HuH-7.5 (cell line): ENCODE measurements at regions not wholly inside any gene's neighbourhood (a gene's known extent, or its start where the extent isn't known, plus 50 kb on each side); places are given as distances from the start of the nearest gene placed in this dataset.
A peak's percentile ranks its signal among the peaks of the same experiment; 100 is the strongest.

Experiments
- DNase-seq: peaks from one replicate; pipeline ENCODE4 v3.0.0; 2011; ENCODE audit warnings: low spot score

DNA sequence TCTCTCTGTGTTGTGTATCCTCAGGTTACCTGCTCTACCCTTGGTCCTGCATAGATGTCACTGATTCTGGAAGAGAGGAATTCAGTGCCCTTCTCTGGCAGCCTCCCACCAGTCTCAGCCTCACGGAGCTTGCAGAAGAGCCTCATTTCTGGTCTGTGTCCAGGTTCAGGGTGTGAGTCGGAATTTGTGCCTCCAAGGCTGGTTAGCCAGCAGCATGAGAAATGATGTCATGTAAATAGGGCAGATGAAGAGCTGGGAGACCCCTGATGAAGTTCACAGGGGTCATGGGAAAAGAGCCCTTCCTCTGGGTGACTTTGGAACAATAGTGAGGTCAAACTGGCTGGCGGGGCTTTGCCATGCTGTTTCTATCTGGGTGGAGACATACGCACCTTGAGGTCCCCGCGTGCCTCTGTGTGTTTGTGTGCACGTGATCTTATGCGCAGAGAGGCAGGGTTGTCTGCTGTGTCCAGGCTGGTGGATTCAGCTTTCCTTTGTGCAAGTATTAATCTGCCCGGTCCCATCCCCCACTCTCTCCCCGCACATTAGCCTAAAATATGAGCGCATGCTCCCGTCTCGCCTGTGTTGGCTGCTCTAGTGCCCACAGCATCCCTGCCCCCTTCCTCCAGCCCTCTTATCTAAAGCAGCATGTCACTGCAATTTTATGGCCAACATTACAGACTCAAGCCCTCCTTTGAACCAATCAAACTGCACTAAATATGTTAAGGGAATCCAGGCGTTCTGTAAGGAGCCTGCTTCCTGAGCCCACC, 256.3 kb upstream of the ZFHX3 start:
- DNase-seq = no peak

DNA sequence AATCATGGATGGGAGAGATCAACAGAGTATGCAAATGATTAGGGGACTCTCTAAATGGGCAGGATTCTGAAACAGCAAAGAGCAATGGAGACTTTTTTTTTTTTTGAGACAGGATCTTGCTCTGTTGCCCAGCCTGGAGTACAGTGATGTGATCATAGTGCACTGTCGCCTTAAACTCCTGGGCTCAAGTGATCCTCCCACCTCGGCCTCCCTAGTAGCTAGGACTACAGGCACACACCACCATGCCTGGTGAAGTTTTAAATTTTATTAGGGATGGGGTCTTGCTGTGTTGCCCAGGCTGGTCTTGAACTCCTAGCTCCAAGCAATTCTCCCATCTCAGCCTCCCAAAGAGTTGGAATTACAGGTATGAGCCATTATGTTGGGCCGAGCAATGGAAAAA, 255.0 kb upstream of the ZFHX3 start:
- DNase-seq = no peak

DNA sequence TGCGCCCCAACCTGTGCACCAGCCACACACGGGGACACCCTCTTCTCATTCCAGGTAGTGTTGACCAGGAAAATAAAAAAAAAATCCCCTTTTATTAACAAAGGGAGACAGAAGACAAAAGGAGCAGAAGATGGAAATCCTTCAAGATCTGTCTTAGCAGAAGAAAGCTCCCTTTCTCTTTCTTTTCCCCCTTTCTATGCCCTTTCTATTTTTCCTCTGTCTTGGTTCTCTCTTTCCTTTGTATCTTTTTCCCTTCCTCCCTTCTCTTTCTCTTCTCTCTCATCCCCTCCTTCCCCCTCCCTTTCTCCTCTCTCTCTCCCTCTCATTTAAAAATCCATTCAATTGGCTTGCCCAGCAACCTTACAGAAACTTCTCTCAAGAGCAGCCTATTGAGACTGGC, 254.1 kb upstream of the ZFHX3 start:
- DNase-seq = no peak

DNA sequence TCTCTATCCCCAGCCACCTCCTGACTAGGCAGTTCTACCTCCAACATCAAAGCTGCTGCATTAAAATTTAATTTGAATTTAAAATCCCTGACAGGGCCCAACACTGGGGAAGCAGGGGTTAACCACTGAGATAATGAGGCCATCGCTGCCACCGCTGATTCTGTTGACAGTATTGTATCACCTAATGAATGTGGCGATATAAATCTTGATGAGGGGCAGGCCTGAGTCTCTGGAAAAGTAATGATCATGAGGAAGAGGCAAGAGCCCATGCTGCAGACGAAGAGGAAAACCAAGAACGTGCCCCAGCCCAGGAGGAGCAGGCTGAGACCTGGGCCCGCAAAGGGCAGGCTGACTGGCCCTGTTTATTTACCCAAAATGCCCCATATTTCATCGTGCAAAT, 251.4 kb upstream of the ZFHX3 start:
- no peak for DNase-seq

DNA sequence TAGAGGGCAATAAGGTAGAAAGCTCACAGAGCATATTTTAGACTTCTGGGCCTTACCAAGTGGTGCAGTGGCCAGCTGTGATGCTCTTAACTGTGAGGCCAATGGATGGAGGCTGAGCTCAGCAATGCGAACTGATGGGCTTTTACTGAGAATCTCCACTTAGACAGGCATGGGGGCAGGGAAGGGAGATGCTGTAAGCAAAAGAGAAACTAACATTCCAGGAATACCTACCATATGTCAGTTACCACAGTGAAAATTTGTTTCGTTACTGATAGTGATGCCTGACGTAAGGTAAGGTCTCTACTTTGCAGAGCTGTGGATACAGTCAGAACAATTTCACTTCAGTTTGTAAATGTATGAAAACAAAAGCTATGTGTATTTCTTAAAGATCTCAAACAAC, 250.6 kb upstream of the ZFHX3 start:
- peak; percentile 47 for DNase-seq

DNA sequence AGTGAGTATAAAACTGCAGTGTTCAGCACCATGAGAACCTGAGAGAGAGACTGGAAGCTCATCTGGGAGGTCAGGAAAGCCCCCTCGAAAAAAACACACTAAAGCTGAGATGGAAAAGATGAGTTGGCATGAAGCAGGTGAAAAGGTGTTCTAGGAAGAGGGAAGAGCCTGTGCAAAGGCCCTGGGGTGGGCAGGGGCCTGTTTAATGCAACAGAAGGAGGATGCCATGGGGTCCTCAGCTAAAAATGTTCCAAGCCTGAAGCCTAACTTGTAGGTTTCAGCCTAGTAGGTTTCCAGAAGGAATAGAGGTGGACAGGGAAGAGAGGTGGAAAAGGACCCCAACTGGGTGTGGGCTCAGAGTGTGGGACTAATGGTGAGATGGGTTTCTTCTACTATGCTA, 242.3 kb upstream of the ZFHX3 start:
- no peak for DNase-seq

DNA sequence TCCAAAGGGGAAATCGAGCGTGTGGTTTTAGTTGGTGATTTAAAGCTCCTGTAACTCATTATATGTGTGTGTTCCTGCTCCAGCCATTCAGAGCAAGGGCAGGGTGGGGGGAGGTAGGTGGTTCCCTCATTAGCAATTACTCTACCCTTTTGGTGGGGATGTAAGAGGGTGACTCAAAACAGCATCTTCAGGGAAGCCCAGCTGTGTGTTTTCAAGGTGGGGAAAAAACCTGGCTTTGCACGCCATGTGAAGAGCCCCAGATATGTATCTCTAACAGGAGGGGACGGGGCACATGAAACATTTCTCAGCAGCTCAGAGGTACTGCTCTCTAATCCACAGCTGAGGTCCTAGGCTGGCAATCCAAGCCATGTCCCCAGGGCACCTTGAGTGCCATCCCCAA, 241.3 kb upstream of the ZFHX3 start:
- DNase-seq = no peak

DNA sequence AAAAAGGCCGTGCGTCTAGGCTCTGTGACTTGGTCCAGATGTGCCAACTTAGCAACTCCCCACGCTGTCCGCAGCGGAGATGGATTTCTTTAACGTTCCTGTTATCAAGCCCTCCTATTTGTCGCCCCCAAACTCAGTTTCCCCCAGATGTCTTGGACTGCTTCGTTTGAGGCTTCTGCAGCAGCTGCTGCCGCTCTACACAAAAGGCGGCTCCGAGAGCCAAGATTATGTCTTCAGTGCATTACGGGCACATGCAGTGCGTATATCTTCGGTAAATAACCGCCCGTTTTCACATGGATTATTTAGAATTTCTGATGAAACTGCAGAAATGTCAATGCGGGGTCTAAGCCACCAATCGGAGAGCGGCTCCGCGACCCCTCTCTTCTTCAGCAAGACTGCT, 240.6 kb upstream of the ZFHX3 start:
- DNase-seq = no peak

DNA sequence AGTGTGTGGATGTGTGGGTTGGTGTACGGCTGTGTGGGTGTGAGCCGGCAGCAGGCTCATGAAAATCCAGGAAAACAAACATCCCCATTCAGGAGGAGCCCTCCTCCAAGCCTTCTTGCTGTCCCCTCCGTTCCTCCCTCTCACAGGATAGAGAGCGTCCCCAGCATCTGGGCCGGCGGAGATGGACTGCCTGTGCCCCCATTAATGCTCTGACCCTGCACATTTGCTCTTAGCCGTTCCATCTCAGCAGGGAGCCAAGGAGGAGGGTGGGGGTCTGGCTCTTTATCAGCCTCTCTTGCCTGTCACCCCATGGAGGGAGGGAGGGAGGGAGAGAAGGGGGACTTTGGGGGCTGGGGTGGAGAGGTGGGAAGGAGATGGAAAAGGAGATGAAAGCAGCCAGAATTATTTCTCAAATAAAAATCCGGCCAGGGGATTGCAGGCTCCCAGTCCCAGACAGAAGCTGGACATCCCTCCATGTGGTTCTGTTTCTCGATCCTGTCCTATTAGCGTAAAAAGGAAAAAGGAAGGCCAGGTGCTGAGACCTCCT, 240.0 kb upstream of the ZFHX3 start:
- DNase-seq = no peak

DNA sequence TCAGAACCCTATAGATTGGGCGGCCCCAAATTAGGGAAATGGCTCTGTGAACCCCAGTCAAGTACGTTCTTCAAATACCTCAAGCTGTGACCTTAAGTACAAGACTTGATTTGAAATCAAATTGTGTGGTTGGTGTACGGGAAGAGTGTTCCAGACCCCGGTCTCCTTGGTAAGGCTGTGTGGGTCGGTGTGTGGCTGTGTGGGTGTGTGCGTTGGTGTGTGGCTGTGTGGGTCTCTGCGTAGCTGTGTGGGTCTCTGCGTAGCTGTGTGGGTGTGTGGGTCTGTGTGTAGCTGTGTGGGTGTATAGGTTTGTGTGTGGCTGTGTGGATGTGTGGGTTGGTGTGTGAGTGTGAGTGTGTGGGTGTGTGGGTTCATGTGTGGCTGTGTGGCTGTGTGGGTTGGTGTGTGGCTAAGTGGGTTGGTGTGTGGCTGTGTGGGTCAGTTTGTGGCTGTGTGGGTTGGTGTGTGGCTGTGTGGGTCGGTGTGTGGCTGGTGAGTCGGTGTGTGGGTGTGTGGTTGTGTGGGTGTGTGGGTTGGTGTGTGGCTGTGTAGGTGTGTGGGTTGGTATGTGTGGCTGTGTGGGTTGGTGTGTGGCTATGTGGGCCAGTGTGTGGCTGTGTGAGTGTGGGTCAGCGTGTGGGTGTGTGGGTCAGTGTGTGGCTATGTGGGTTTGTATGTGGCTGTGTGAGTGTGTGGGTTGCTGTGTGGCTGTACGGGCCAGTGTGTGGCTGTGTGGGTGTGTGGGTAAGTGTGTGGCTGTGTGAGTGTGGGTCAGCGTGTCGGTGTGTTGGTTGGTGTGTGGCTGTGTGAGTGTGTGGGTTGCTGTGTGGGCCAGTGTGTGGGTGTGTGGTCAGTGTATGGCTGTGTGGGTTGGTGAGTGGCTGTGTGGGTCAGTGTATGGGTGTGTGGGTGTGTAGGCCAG, 238.7 kb upstream of the ZFHX3 start:
- no peak for DNase-seq

DNA sequence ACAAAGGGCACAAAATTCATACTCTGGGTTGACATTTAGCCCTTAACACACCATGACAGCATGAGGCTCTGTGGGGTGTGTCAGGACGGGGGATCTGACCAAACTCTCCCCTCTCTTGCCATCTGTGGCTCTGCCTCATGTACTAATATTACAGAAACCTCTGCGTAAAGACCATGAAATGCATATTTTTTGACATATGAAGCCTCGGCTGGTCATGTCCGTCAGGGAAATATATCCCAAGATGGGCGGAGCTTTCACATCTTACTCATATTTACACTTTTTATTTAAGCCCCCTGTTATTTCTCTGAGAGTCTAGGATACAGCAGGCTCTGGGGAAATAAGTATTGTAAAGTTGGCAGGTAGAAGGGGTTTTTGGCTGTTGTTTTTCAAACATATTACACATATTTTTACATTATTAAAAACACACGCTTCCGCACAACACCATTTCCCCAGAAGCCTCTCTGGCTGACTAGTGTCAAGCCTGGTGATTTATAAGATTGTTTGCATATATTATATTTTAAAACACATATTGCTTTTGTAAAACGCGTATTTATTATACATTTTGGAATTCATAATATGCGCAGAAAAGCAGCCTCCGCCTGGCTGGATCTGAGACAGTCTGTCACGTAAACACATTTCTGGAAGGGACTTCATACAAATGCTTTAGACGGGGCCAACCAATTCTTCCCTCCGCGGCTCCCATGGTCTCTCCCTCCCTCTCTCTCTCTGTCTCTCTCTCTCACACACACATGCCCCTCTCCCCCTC, 237.7 kb upstream of the ZFHX3 start:
- DNase-seq = no peak

DNA sequence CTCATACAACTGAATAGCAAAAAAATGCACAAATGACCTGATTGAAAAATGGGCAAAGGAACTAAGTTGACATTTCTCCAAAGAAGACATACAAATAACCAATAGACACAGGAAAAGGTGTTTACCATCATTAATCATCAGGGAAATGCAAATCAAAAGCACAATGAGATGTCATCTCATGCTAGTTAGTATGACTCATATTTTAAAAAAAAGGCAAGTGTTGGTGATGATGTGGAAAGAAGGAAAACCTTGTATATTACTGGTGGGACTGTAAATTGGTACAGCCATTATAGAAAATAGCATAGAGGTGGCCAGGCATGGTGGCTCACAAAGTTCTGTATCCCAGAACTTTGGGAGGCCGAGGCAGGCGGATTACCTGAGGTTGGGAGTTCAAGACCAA, 232.5 kb upstream of the ZFHX3 start:
- no peak for DNase-seq

DNA sequence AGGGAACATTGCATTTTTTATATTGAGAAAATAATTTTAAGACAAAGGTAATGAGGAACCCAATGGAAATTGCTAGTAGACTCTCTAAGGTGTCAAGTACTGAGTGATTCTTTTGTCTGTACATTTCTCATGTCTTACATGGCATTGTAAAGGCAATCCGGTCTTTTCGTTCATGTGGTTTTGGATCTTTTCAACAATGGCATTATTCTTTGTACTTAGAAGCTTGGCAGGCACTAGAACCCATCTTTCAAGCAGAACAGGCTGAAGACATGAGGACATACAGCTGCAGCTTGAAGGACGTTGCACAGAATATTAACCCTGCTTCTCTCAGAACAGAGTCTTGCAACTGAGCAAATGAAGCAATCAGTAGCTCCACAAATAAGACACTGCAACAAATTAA, 231.5 kb upstream of the ZFHX3 start:
- DNase-seq = no peak

DNA sequence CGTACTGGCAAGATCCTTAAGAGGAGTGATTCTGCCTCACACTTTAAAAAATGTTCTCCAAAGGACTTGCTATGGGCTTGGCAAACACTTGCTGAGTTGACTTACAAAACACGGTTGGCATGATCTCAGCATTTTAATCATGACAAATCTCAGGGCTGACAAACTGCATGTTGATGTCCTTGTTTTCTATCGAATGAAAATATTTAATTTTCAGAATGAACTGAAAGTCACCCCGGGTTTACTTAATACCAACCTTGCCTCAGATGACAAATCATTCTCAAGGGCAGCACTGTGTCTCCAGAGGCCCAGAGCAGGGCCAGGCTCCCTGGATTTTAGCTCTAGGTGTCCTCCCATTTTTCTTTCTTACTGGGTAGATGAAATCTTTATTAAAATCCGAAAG, 229.1 kb upstream of the ZFHX3 start:
- DNase-seq = no peak

DNA sequence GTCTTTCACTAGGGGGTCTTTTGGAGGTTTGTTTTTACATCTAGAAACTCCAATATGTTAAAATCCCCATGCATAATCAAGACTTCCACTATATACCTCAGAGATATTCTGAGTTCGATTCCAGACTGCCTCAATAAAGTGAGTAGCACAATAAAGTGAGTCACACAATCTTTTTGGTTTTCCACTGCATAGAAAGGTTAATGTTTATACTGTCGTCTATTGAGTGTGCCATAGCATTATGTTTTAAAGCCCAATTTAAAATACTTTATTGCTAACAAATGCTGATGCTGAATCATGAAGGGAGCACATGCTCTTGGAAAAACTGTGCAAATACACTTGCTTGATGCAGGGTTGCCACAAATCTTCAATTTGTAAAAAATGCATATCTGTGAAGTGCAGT, 227.5 kb upstream of the ZFHX3 start:
- DNase-seq = no peak

DNA sequence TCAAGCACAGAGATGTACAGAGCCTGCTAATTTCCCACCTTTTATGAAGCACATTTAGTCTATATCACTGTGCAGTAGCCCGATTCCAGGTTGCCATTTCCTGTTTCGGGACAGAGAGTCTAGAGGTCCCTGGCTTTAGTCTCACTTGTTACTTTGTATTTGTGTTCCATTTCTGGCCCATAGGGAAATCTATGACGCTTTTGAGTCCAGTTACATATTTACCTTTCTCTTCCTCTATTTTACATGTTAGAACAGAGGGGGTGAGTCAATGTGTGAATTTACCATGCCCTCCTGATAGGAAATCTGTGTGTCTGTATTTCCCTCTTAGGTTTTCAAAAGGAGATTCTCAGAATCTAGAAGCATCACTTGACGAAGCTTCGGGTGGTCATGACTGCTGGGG, 227.1 kb upstream of the ZFHX3 start:
- no peak for DNase-seq

DNA sequence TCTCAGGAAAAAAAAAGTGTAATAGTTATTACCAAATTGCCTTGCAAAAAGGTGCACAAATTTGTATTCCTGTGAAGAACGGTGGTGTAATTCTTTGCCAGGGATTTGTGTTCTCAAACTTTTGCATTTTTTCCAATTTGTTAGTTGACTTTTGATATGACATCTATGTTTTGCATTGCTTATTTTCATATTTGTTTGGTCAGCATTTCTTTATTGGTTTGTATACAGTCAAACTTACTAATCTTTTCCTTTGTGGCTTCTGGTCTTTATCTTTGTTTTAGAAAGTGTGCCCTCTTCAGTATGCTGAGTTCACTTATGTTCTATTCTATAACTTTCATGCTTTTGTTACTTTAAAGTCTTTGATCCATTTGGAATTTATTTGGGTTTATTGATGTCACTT, 226.2 kb upstream of the ZFHX3 start:
- DNase-seq = no peak

DNA sequence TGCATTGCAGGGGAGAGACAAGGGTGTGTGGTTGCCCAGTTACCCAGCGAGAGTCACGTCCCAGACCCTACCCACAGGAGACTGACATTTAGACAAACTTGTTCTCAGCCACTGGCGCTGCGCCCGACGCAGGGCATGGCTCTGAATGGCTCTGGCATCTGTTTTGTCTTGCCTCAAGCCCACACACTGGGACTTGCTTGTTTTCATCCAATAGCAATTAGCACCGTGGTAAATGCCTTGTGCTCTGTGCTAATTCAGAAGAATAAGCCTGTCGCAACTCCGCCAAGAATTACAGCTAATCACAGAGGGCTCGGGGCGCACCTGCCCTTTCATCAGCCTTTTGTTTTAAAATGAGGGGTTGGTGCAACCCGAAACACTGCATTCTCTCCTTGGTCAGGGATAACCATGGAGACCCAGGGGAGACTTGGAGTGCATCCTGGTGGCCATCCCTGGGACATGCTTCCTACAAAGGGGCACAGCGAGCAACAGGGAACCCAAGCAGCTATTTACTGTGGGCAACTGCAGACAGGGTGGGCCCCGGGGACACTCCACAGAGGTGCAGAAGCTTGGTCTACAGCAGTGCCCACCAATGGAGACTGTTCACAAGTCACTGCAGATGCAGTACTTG, 220.6 kb upstream of the ZFHX3 start:
- peak; percentile 27 for DNase-seq

DNA sequence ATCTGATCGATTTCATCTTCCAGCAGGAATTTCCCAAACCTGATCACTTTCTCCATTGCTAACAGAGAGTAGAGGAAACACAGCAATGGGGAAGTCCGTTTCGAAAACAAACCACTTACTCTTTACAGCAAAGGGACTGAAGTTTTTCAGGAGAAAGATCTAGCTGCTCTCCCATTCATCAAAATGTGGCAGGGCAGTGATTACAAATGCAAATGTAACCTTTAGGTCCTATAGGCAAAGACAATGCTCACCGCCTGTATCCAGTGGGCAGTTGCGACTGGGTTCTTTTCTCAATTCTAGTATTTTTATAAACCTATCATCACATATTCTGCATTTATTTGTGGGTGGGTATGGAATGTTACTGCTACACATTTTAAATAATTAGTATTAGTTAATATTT, 218.0 kb upstream of the ZFHX3 start:
- DNase-seq = no peak

DNA sequence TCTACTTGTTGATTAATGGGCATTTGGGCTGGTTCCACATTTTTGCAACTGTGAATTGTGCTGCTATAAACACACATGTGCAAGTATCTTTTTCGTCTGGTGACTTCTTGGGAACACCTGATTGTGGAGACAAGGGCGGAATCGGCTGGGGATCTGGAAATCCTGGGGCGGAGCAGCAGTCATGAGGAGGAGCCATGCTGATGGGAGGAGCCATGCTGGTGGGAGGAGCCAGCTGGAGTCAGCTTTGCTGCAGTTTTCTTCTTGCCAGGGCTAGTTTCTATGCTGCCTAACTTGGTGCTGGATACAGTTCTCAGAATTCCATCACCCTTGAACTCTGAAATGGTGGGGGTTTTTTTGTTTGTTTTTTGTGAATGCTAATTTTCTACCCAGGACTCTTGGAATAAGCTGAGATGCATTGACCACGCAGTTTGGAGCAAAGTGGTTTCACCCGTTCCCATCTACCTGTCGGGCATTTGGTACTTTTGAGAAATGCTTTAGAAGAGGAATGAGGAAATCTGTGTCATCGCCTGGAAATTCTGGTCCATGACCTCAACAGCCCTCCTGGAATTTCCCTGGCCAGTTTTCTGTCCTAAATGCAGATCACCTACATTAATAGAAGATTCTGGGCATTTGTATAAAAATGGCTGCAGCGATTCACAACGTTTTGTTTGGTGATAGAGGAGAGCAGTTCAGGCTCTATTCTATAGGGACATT, 217.4 kb upstream of the ZFHX3 start:
- no peak for DNase-seq

DNA sequence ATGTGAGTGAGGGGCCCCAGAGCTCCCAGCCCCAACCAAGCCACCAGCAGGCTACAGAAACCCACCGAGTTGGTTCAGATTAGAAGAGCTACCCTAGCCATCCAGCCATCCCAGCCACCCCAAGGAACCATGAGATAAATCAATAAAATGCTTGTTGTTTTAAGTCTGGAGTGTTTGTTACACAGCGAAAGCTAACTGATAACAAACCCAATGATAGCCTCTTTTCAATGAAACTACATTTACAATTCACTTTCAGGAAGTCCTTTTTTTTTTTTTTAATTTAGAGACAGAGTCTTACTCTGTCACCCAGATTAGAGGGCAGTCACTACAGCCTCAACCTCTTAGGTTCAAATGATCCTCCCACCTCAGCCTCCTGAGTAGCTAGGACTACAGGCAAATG, 215.0 kb upstream of the ZFHX3 start:
- DNase-seq = no peak
